ENCODE measurements at regions not wholly inside any gene's neighbourhood (a gene's known extent, or its start where the extent isn't known, plus 50 kb on each side); places are given as distances from the start of the nearest gene placed in this dataset.

GRCh38 chr11:70641369-70641768 is 243.0 kb downstream of the CTTN start:
- TF ChIP-seq GZF1 (CRISPR knock-in tag; IDR thresholded peaks at IDR 0.05) (no peak), EZH2 (conservative IDR thresholded peaks at IDR 0.05; ENCODE audit: low read depth, low read length) (no peak), FOXK1 (CRISPR knock-in tag; IDR thresholded peaks at IDR 0.05; ENCODE audit: borderline replicate concordance, low read depth) (no peak), BCLAF1 (IDR thresholded peaks at IDR 0.05) (no peak), CTCF (CRISPR knock-in tag; IDR thresholded peaks at IDR 0.05) (no peak), HMGXB3 (CRISPR knock-in tag; IDR thresholded peaks at IDR 0.05; ENCODE audit: borderline replicate concordance) (no peak), FOXM1 (CRISPR knock-in tag; IDR thresholded peaks at IDR 0.05) (no peak), FOSL2 (CRISPR knock-in tag; IDR thresholded peaks at IDR 0.05) (no peak), ZNF143 (CRISPR knock-in tag; IDR thresholded peaks at IDR 0.05) (no peak), BRD4 (CRISPR knock-in tag; IDR thresholded peaks at IDR 0.05) (no peak), HIVEP1 (CRISPR knock-in tag; IDR thresholded peaks at IDR 0.05) (no peak)
